Activated CD8-positive, alpha-beta memory T cell treated with anti-CD3 and anti-CD28 coated beads for 36 hours (primary cell): ENCODE measurements at regions not wholly inside any gene's neighbourhood (a gene's known extent, or its start where the extent isn't known, plus 50 kb on each side); places are given as distances from the start of the nearest gene placed in this dataset.

Source experiments
- CTCF ChIA-PET: fragments of 350-600 bp; sonication (Branson Sonifier 250); formaldehyde crosslinking; loops from one replicate; lab custom pipeline; 2021; ENCODE audit warnings: antibody characterized with exemption; lab: Charles Lee
- POLR2A ChIA-PET: fragments of 350-600 bp; sonication (Branson Sonifier 250); formaldehyde crosslinking; loops from one replicate; lab custom pipeline; 2021; ENCODE audit warnings: antibody characterized with exemption; lab: Charles Lee

DNA sequence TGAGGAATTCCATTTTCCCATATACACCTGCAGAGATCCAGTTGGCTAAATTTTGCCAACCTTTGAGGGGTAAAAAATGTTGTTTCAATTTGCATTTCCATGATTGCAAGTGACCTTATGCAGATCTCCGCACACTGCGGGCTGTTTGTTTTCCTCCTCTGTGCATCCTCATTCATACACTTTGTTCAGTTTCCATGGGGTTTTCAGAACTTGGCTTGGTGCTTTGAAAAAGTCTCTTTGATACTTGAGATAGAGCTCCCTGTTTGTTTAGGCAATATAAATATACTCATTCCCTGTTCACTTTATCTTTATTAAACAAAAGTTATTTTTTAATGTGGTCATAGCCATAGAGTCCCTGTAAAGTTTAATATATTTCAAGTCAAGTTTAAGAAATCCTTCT is 353.1 kb downstream of the CMPK2 start:
- POLR2A ChIA-PET = no interaction called here

DNA sequence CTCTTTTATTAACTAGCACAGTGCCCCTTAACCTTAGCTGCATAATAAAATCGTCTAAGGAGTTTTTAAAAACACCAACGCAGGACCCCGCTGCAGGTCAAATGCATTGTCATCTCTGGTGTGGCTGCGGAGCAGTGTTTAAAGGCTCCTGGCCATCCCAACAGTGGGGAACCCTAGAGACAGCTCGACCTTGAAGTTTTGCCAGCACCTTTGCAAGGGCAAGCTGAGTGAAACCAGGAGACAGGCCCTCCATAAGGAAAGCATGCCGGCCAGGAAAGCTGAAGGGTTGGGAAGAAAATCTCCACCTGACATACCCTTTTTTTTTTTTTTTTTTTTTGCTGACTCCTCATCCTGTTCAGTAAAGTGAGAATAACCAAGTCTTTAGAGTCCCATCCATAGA is 349.0 kb downstream of the CMPK2 start:
- CTCF ChIA-PET = no interaction called here

More for the DNA sequence above, 353.1 kb downstream of the CMPK2 start:
- CTCF ChIA-PET = no interaction called here

DNA sequence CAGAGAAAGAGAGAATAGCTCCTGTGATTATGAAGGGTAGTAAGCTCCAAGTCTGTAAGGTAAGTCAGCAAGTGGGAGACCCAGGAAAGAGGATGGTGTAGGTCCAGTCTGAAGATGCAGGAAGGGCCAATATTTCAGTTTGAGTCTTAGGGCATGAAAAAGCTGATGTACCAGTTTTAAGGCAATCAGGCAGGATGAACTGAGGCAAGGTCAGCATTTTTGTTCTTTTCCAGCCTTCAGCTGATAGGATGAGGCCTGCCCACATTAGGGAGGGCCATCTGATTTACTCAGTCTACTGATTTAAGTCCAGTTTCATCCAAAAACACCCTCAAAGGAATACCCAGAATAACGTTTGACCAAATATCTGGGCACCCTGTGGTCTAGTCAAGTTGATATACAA is 347.3 kb downstream of the CMPK2 start:
- CTCF ChIA-PET = no interaction called here
- POLR2A ChIA-PET = no interaction called here

More for the DNA sequence above, 349.0 kb downstream of the CMPK2 start:
- POLR2A ChIA-PET = no interaction called here

DNA sequence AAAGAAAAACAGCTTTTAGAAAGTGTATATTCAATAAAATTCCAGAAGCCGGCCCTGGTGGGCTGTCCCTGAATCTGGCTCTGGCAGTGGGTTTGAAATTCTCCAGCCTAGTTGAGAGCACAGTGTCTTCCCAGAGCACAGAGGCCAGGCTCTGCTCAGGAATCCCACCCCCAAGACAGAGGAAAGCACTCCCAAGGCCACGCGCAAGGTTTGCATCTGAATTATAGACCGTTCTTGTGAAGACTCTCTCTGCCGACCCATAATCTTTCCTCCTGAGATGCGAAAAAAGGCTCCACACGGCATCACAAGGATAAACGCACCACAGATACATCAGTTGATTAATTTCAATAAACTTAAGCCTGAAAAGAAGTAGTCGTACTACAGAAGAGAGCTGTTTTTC is 342.2 kb downstream of the CMPK2 start:
- ChIA-PET CTCF (no interaction called here), POLR2A (no interaction called here)

DNA sequence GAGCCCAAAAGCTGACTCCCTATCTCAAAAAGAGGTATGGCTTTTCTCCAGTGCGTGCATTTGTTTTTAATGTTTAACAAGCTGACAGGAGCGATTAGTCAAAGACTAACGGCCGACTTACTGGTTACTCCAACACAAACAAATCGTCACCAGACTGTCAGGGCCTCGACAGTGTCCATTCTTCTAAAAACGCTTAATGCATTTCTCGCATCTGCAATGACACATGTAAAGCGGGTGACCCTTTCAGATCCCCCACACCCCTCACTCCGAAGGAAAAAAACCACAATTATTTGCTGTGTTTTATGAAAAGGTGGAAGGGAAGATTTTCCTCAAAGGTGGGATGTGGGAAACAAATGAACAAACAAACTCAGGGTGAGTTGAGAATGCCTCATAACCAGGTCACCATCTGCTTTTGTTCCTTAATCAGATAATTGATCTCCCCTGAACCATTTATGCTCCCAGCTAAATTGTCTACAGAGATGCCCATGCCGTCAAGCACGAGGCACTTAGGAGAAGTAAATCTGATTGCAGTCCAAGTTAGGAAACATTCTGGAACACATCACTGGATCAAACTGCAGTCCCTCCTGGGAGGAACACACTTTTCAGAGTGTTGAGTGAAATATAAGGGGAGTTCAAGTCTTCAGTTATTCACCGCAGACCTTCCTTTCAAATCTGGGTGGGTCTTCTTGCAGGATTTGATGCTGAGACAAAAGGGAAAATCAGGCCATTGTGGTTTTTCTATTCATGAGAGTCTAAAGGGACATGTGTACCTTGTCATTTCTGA is 340.8 kb downstream of the CMPK2 start:
- POLR2A ChIA-PET = no interaction called here
- CTCF ChIA-PET = no interaction called here

DNA sequence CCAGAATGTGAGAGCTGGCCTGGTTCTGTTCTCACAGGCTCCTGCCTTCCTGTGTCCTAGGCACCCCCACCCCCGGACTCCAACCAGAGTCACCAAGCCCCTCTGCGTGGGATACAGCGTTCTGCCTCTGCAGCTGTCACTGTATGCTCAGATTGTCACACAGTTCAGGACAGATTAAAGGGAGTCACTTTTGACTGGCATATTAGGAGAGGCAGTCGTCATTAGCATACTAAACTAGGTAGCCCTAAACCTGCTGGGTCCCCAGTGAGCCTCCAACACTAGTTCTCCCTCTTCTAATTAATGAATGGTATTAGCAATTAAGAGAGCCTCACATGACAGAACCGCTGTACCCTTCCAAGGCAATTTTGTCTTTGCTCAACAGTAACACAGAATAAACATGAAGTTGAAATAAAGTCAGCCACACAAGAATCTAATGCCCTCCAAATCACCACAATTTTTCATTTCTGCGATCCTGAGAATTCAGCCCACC is 340.2 kb downstream of the CMPK2 start:
- POLR2A ChIA-PET = no interaction called here
- CTCF ChIA-PET = no interaction called here

DNA sequence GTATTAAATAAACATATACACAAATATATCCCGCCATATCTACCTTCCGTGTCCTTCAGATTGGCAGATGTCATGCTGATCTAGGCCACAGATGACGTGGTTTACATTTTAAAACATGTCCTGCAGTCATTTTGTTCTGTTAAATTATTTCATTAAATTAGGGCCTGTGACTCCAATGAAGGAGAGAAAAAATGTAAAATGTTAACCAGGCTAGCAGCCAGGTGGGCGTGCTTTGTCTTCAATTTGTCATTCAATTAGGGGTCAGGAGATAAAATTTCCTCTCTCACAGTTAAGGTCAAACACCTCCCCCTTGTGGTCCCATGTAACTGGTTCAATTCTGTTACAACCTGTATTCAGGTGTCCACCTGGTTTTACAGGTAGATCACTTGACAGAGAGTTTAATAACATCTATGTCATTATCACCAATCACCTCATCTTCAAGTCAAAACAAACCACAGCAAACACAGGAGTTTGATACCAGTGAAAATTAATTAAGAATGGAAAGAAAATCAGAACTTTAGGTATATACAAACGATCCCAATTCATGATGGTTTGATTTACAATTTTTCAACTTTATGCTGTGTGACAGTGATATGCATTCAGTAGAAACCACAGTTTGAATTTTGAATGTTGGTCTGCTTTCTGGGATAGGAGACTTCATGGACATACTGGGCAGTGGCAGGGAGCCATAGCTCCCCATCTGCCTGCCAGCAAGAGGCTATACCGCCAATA is 339.4 kb downstream of the CMPK2 start:
- CTCF ChIA-PET = no interaction called here
- POLR2A ChIA-PET = no interaction called here

DNA sequence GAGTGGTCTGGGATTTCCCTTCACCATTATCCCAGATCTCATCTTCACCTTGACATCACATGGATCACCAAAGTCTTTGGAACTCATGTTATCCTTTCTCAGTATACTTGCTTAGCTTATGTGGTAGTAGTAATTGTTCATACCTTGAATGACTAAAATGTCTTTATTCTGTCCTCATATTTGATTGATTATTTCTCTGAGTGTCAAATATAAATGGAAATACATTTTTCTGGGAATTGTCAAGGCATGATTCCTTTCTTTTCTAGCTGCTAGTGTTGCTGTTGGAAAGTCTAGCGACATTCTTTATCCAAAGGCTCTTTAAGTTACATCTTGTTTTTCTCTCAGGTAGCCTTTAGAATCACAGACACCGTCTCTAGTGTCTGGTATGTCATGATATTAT is 334.4 kb downstream of the CMPK2 start:
- CTCF ChIA-PET = no interaction called here

DNA sequence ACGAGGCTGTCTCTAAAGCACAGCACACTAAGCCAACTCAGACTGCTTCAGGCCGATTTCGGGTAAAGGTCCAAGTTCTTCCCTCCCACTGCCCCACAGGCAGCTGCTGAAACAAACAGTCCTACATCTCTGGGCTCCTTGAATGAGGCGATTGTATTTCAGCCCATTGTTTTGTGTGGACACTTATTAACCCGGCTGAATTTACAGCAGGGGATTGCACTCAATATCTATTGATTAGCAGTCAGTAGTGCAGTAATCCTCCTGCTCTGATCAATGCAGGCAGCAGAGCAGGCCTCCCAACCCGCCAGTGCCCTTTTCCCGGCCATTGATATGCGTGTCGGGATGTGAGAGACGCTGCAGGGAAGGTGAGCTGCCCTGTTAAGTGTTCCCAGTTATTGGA is 330.1 kb downstream of the CMPK2 start:
- ChIA-PET CTCF (no interaction called here), POLR2A (no interaction called here)

More for the DNA sequence above, 334.4 kb downstream of the CMPK2 start:
- POLR2A ChIA-PET = no interaction called here

DNA sequence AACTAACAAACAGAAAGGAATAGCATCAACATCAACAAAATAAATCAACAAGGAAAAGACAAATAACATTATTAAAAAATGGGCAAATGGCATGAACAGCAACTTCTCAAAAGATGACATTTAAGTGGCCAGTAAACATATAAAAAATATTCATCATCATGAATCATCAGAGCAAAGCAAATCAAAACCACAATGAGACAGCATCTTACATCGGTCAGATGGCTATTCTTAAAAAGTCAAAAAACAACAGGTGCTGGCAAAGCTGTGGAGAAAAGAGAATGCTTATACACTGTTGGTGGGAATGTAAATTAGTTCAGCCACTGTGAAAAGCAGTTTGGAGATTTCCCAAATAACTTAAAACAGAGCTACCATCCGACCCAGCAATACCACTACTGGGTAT is 327.1 kb downstream of the CMPK2 start:
- ChIA-PET POLR2A (no interaction called here), CTCF (no interaction called here)

DNA sequence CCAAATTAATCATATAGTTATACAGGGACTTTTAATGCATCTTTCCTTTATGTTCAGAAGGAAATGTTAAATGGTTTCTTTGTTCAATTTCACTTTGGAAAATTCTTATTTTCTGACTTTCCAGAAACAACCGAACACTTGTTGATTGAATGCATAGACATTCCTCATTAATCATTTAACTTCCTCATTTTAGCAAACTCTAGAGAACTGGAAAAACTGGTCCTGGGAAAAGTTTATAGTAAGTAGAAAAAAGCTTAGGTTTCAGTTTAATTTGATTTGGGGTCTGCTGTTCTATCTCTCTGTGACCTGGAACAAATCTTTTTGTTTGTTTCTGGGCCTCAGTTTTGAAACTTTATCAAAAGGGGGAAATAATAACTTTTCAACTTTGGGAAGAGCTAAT is 320.4 kb downstream of the CMPK2 start:
- CTCF ChIA-PET = no interaction called here
- POLR2A ChIA-PET = no interaction called here

DNA sequence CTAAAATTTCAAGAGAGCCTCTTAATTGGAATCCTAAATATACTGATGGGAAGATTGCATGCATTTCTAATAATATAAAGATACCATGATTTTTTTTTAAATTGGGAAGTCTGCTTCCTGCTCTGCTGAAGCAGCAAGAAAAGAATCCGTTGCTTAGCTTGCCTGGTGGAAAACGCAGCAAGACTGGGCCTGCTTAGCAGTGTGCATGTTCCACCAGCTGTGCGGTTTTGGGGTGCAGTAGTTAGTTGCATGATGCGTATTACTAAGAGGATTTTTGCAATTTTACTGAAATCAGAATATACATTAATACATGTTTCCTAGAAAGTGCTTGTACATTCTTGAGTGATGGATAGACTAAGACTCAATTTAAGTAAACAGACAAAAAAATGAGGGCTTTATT is 319.9 kb downstream of the CMPK2 start:
- ChIA-PET CTCF (no interaction called here), POLR2A (no interaction called here)

DNA sequence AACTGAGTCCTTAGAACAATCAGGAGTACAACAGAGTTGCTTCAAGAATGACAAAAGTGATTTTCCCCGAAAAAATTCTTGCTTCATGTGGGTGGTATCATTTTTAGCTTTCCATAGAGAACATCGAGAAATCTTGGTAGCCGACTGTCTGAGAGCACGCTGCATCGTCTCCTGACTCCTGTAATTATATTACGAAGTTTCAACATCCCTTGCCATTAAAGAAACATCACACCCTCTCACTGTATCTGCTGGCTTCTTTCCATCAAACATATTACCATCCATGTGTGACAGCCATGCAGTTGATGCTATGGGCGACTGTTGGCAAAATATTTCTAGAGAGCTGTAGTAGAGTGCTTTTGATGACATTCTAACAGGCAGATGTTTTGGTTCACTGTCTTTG is 311.2 kb downstream of the CMPK2 start:
- ChIA-PET CTCF (no interaction called here), POLR2A (no interaction called here)

DNA sequence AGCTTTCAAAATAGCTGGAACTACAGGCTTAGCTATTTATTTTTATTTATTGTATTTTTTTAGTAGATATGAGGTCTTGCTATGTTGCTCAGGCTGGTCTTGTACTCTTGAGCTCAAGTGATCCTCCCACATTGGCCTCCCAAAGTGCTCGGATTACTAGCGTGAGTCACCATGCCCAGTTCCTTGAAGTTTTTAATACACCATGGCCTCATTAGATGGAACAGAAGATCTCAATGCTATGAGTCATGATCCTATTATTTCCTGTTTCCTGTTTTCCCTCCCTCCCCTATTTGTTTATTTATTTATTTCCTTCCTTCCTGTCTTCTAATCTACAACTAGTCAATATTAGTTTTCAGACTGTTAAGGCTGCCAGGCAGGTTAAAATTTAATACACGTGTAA is 309.0 kb downstream of the CMPK2 start:
- CTCF ChIA-PET = no interaction called here
- POLR2A ChIA-PET = no interaction called here

DNA sequence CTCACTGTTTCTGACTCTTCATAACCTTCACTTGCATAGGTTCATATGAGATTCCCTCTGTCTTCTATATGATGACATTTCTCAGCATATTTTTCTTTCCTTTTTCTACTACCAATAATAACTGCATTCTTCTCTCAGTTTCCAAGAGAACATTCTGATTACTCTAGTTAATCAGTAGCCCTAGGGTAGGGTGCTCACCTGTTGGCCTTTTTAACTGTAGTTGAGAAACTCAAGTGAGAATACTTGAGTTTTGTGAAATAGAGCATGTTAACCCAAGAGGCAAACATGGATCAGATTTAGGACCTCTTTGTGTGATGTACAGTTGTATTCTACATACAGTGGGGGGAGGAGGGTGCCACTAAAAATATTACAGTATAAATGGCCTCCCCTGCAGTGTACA is 308.0 kb downstream of the CMPK2 start:
- CTCF ChIA-PET = no interaction called here
- POLR2A ChIA-PET = no interaction called here

DNA sequence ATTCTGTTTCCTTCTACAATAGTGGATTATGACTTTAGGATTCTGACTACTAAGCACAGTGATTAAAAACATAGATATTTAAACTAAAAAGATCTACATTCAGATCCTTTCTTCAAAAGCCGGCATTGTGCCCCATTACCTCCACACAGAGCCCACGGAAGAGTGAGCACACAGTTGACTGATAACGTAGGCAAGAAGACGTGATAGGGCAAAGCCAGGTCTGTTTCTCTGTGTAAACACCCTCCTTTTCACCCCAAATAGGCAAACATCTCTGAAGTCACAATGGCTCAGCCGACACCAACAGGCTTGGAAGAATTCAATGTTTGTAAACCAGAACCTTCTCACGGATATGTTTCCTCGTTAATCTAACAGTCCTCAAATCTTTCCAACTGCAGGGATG is 302.9 kb downstream of the CMPK2 start:
- CTCF ChIA-PET = no interaction called here
- POLR2A ChIA-PET = no interaction called here

DNA sequence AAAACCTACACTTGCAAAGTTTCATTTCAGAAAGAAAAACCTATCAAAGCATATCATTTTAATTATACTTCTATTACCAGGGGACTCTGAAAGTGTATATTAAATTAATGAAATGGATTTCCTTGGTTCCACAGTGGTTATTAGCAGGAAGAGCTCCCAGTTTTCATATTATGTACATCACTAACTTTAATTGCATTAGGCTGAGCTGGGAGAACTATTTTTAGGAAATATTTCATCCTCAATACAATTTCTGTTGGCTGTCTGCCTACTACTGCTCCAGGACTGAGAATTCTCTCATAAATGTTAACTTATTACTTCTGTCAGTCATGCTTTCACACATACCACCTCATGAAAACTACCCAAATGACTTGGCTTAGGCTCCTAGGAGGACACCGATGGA is 301.4 kb downstream of the CMPK2 start:
- ChIA-PET CTCF (no interaction called here), POLR2A (no interaction called here)

DNA sequence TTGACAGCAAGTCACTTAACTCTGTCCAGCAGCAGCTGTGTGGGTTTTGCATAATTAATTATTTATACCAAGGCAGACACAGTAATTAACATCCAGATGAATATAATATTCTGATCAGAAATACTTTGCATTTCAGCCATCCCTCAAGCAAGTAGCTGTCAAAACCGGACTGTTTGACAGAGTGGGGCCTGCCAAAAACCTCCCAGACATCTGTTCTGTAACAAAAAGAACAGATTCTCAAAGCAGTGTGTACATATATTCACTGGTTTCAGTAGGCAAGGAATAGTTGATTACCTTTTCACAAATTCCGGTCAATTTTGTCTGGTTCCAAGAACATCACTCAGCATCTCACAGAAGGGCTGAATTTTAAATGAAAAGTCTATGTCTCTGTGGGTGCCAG is 291.6 kb downstream of the CMPK2 start:
- ChIA-PET POLR2A (no interaction called here), CTCF (no interaction called here)

DNA sequence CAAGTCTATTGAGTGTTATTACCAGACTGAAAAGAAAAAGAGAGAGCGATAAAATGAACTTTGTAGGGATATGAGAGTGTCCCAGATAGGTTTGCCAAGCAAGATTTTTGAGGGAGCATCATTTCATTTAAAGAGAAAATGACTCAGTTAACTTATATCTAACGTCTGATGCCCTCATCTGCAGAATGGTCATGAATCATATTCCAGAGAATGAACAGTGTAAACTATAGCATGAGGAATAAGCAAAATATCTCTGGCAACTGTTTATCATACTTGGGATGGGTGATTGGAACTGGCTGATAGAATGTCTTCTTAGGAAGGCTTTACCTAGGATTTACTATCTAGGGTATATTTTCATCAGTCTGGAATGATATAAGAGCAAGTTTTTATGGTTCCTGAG is 289.4 kb downstream of the CMPK2 start:
- POLR2A ChIA-PET = no interaction called here
- CTCF ChIA-PET = no interaction called here

DNA sequence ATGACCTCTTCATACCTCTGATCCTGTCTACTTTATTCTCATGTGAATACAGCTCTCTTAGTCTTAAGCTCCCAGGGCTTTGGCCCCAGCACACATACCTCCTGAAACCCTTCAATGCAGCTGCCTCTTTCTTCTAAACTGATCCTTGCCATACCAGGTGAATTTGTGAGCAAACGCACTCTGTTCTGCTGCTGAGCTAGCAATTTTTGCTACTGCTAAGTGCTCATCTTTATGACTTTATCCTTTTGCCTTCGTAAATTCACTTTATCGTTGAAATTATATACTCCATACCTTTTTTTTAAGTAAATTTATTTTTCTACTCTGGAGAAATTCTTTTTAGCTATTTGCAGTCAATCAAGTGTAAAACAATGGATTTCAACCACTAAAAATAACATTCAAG is 287.7 kb downstream of the CMPK2 start:
- POLR2A ChIA-PET = no interaction called here
- CTCF ChIA-PET = no interaction called here

DNA sequence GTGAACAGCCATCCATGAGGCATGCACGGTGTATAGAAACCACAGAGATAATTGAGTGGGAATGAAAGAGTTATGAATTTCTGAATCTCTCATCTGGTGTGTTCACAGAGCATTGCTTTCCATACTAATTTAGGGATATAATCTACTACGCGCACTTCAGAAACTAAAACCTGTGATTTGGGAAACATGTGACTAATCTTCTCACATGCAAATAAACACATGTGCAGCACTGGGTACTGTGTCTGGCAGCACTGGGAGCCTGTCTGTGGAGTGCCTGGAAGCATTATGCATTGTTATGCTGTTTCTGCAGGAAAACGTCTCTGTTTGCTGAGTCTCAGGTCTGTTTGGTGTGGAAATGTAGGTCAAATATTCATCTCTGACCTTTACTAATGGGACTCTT is 287.3 kb downstream of the CMPK2 start:
- ChIA-PET CTCF (no interaction called here), POLR2A (no interaction called here)
